Astrocyte of the spinal cord (primary cell): ENCODE measurements at regions not wholly inside any gene's neighbourhood (a gene's known extent, or its start where the extent isn't known, plus 50 kb on each side); places are given as distances from the start of the nearest gene placed in this dataset.

Source experiments
- DNase-seq: peaks from one replicate; pipeline ENCODE4 v3.0.0; 2011; ENCODE audit warnings: low read depth, low spot score
- H3K4me3 ChIP-seq: 2 replicates; pipeline ENCODE4 v1.5.1; 2011; ENCODE audit warnings: low read depth, mild to moderate bottlenecking, low read length, moderate library complexity
- CTCF ChIP-seq: IDR thresholded peaks from 2 replicates; pipeline ENCODE4 v1.5.1; 2012; ENCODE audit warnings: low read depth, mild to moderate bottlenecking, low read length, inconsistent platforms
- in situ Hi-C: cut with HindIII; loops from 2 replicates; pipeline ENCODE4 v1.10.0; 2017; ENCODE audit warnings: low sequenced_read_pairs

GRCh38 chr10:9068003-9068402, 1013.5 kb downstream of the GATA3 start:
- H3K4me3 ChIP-seq, result no peak overlapping the region
- DNase-seq, result no peak
- in situ Hi-C loops, result no loop called here
- TF ChIP-seq CTCF, result no peak

GRCh38 chr10:9069136-9069535, 1014.6 kb downstream of the GATA3 start:
- in situ Hi-C loops, result no loop called here
- DNase-seq, result no peak
- TF ChIP-seq CTCF, result no peak
- H3K4me3 ChIP-seq, result no peak overlapping the region

GRCh38 chr10:9075420-9075819, 1020.9 kb downstream of the GATA3 start:
- no peak overlapping the region for H3K4me3 ChIP-seq
- no peak for TF ChIP-seq CTCF
- no peak for DNase-seq
- in situ Hi-C loops, result no loop called here

- H3K4me3 ChIP-seq, result no peak overlapping the region
- no peak for DNase-seq
- in situ Hi-C loops, result no loop called here
- TF ChIP-seq CTCF, result no peak
These were observed 1021.6 kb downstream of the GATA3 start for GRCh38 chr10:9076066-9076465.

- DNase-seq, result no peak
- H3K4me3 ChIP-seq, result no peak overlapping the region
- no peak for TF ChIP-seq CTCF
- in situ Hi-C loops, result no loop called here
These were observed 1026.8 kb downstream of the GATA3 start for GRCh38 chr10:9081253-9081652.

- in situ Hi-C loops, result no loop called here
- TF ChIP-seq CTCF, result no peak
- no peak for DNase-seq
- no peak overlapping the region for H3K4me3 ChIP-seq
These were observed 1027.5 kb downstream of the GATA3 start for GRCh38 chr10:9081961-9082360.

- in situ Hi-C loops, result no loop called here
- DNase-seq, result no peak
- no peak for TF ChIP-seq CTCF
These were observed 1037.1 kb downstream of the GATA3 start for GRCh38 chr10:9091530-9092093.

More at GRCh38 chr10:9091530-9092093, 1037.1 kb downstream of the GATA3 start:
- H3K4me3 ChIP-seq, result no peak overlapping the region
